HUES48 (cell line): ENCODE measurements at regions not wholly inside any gene's neighbourhood (a gene's known extent, or its start where the extent isn't known, plus 50 kb on each side); places are given as distances from the start of the nearest gene placed in this dataset.
"Not testable (repeated sequence)": the region's sequence is repeated elsewhere in the genome, so short reads cannot be mapped to it uniquely, and the experiment has no call there.

Source experiments
- H3K27ac ChIP-seq: one replicate; pipeline ENCODE4 v1.7.0; 2013; ENCODE audit warnings: low read depth, low read length, inconsistent platforms
- H3K27me3 ChIP-seq: 2 replicates; pipeline ENCODE4 v1.6.1; 2013; ENCODE audit warnings: mild to moderate bottlenecking, low read length; ENCODE audit not compliant: control insufficient read depth, insufficient read depth
- H3K36me3 ChIP-seq: 2 replicates; pipeline ENCODE4 v1.6.1; 2013; ENCODE audit warnings: low read length; ENCODE audit not compliant: control insufficient read depth, insufficient read depth
- H3K4me1 ChIP-seq: 2 replicates; pipeline ENCODE4 v1.6.1; 2013; ENCODE audit warnings: mild to moderate bottlenecking, low read length; ENCODE audit not compliant: control insufficient read depth, insufficient read depth
- H3K4me3 ChIP-seq: 2 replicates; pipeline ENCODE4 v1.5.1; 2013; ENCODE audit warnings: mild to moderate bottlenecking, low read depth, low read length
- H3K9ac ChIP-seq: 2 replicates; pipeline ENCODE4 v1.6.1; 2013; ENCODE audit warnings: mild to moderate bottlenecking, low read depth, low read length, moderate library complexity
- H3K9me3 ChIP-seq: 2 replicates; pipeline ENCODE4 v1.6.1; 2013; ENCODE audit warnings: low read length; ENCODE audit not compliant: control insufficient read depth, insufficient read depth

DNA sequence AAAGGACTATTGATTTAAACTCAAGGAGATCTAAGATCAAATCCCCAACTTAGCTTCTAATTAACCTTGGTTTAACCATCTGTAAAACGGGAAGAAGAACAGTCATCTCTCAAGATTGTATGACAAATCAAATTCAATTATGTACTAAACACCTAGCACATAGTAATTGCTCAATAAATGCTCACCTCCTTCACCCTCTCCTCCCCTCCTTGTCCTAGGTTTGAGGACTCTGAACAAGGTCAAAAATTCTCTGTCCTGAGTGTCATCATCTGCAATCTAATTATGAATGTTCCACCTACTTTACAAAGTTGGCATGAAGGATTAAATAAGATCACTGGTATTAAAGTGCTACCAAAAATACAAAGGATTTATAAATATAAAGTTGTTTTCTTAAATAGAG is 320.1 kb upstream of the PPARGC1A start:
- H3K4me1 ChIP-seq: peaks cover 11% of the 10 kb centered on the region
- H3K36me3 ChIP-seq: no peaks in the 10 kb centered on the region
- no peaks in the 10 kb centered on the region for H3K27me3 ChIP-seq
- no peak overlapping the region for H3K27ac ChIP-seq
- H3K9me3 ChIP-seq: no peaks in the 10 kb centered on the region
- no peak overlapping the region for H3K4me3 ChIP-seq
- H3K9ac ChIP-seq: no peak overlapping the region

DNA sequence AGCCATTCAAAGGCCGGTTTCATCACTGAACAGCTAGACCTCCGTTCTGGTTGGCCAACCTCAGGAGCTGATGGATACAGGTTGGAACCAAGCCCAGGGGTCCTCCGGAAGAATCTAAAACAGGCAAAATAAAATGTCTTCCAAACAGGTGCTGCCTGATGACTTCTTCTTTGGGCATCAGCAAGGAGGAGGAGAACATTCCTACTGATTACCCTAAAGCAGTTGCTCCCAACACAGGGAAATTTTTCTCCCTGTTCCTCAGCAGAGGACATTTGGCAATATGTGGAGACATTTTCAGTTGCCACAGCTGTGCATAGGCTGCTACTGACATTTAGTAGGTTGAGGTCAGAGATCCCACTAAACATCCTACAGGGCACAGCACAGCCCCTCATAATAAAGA is 319.3 kb upstream of the PPARGC1A start:
- Histone ChIP-seq H3K27me3 (no peaks in the 10 kb centered on the region), H3K4me1 (peaks cover 11% of the 10 kb centered on the region), H3K4me3 (no peak overlapping the region), H3K9me3 (no peaks in the 10 kb centered on the region), H3K27ac (no peak overlapping the region), H3K9ac (no peak overlapping the region), H3K36me3 (no peaks in the 10 kb centered on the region)

DNA sequence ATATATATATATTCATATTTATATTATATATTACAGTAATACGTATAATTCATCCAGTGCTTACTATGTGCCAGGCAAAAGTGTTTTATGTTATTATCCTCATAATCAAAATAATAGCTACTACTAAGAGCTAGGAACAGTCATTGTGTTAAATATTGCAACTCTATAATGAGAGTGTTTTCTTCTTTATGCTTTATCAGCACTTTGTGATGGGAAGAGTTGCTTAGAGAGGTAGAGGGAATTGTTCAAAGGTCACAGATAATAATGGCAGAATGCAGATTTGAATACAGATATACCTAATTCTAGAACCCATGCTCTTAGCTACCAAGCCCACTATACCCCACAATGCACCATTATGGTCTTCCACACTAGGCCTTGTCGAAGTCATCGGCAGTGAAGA is 318.8 kb upstream of the PPARGC1A start:
- H3K4me3 ChIP-seq: no peak overlapping the region
- no peak overlapping the region for H3K9ac ChIP-seq

DNA sequence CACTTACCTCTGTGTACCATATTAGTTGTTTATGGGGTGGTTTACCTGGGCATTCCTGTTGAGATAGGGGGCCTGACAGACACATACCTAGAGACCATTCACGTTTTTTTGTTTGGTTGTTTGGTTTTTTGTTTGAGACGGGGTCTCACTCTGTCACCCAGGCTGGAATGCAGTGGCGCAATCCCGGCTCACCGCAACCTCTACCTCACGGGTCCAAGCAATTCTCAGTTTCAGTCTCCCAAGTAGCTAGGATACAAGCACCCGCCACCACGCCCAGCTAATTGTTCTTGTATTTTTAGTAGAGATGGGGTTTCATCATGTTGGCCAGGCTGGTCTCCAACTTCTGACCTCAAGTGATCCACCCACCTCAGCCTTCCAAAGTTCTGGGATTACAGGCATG is 314.9 kb upstream of the PPARGC1A start:
- H3K4me1 ChIP-seq, H3K27me3 ChIP-seq, H3K9me3 ChIP-seq, H3K9ac ChIP-seq, H3K27ac ChIP-seq, H3K36me3 ChIP-seq, H3K4me3 ChIP-seq: not testable (repeated sequence)

More for the DNA sequence above, 318.8 kb upstream of the PPARGC1A start:
- no peaks in the 10 kb centered on the region for H3K36me3 ChIP-seq
- H3K27me3 ChIP-seq: no peaks in the 10 kb centered on the region
- no peak overlapping the region for H3K27ac ChIP-seq
- peaks cover 11% of the 10 kb centered on the region for H3K4me1 ChIP-seq
- H3K9me3 ChIP-seq: no peaks in the 10 kb centered on the region

DNA sequence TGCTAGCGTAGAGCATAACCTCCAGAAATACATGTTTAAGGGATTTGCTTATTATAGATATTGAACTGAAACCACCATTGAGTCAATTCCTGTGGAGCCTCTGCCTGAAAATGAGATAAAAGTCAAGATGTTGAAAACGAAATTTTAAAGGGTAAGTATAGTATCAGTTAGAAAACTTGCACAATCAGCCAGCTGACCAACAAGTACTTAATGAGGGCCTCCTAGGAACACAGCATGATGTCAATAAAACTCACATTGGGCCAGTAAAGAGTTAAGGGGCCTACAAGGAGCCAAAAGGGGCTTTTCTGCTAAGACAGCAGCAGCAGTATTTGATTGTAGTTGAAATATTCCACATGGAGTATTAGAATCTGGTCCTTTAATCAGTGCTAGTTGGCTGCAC is 314.1 kb upstream of the PPARGC1A start:
- Histone ChIP-seq H3K4me3 (no peak overlapping the region), H3K27me3 (no peaks in the 10 kb centered on the region), H3K36me3 (no peaks in the 10 kb centered on the region), H3K27ac (no peak overlapping the region), H3K9ac (no peak overlapping the region), H3K9me3 (no peaks in the 10 kb centered on the region), H3K4me1 (peaks cover 11% of the 10 kb centered on the region; the same call in 1 of the 2 replicates)

DNA sequence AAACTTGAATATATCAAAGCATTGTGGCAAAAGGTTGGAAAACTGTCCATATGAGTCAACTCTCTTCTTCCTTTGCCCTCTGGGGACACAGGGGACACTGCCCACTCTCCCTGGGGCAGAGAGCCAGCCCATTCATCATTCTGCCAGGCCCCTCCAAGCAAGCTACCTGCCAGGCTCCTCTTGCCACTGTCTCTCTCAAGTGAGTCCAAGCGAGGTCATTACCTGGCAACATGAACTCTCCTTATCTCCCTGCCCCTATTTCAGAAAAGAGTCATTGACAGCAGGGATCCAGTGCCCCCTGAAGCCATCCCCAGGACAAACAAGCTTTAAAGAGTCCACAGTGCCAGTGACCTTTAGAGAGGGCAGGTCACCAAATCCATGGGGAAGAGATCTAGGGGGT is 312.7 kb upstream of the PPARGC1A start:
- no peaks in the 10 kb centered on the region for H3K9me3 ChIP-seq
- H3K4me1 ChIP-seq: peaks cover 14% of the 10 kb centered on the region; the same call in 1 of the 2 replicates
- H3K27ac ChIP-seq: no peak overlapping the region
- H3K9ac ChIP-seq: no peak overlapping the region
- no peaks in the 10 kb centered on the region for H3K36me3 ChIP-seq
- H3K27me3 ChIP-seq: no peaks in the 10 kb centered on the region
- H3K4me3 ChIP-seq: no peak overlapping the region

DNA sequence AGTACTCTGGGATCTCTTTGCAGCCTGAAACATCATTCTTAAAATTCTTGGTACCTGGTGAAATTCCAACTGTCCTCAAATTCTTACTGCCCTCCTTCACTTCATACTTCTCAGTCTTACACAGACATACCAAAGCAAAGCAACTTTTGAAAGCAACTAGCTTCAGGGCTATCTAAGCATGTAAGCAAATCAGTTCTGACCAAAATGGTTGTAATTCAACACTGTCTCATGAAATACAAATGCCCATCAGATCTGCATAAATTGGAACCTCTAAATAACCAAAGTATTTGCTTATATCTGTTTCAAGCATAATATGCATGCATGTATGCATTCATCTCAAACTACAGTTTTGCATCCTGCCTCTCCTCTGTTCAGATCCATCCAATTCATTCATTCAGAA is 308.1 kb upstream of the PPARGC1A start:
- no peaks in the 10 kb centered on the region for H3K9me3 ChIP-seq
- H3K4me3 ChIP-seq: no peak overlapping the region
- H3K27ac ChIP-seq: no peak overlapping the region
- no peak overlapping the region for H3K9ac ChIP-seq
- no peaks in the 10 kb centered on the region for H3K27me3 ChIP-seq
- no peaks in the 10 kb centered on the region for H3K36me3 ChIP-seq
- H3K4me1 ChIP-seq: peaks cover 12% of the 10 kb centered on the region; the same call in 1 of the 2 replicates

DNA sequence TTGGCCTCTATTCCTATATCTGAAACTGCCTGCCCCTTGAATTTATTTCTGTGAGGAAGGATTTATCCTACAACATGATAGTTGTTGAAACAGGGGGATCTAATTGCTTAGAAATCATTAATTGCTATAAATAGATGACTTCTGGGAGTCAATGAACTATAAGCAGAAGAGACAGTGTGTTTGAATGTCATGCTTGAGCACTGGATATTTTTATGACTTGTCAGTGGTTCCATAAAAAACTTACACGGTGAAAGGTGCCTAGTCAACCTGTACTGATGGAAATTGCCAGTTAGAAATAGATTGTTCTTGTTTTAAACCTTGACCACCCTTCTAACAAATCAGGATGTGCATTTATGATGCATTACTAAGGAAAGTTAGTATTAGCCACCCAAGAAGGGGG is 306.9 kb upstream of the PPARGC1A start:
- H3K4me1 ChIP-seq: peaks cover 12% of the 10 kb centered on the region; the same call in 1 of the 2 replicates
- H3K27ac ChIP-seq: no peak overlapping the region
- H3K9me3 ChIP-seq: no peaks in the 10 kb centered on the region
- H3K36me3 ChIP-seq: no peaks in the 10 kb centered on the region
- H3K4me3 ChIP-seq: no peak overlapping the region
- H3K27me3 ChIP-seq: no peaks in the 10 kb centered on the region
- no peak overlapping the region for H3K9ac ChIP-seq

DNA sequence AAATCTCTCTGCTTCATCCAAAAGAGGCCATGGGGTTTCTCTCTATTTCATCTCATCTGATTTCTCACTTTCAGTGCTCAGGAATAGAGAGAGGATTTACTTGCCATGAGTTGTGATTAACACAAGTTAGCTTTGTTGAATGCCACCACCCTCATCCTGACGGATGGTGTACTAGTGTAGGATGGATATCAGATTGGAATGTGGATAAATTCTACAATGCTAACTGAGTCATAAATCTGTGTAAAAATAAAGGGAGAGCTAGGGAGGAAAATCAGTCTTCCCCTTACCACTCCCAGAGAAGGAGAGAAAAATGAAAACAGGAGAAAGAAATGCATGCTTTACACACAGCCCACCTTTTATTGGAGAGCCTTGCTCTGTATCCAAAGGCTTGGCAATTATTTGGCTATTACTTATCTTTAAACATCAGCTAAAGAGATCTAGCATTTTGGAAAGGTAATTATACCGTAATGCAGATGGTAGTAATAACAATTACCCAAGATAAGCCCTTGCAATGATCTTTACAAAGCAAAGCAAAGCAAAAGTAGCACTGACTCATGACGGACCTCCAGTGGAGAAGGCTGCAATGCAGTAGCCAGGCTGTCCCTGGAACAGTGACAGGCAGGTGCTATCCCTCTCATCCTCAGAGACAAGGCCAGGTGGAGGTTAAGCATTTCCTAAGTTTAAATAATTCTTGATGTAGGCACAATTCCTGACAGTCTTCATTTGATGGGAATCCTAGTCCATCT is 306.3 kb upstream of the PPARGC1A start:
- Histone ChIP-seq H3K27ac (no peak overlapping the region), H3K9ac (no peak overlapping the region), H3K36me3 (no peaks in the 10 kb centered on the region), H3K4me3 (no peak overlapping the region), H3K9me3 (no peaks in the 10 kb centered on the region), H3K4me1 (peaks cover 12% of the 10 kb centered on the region; the same call in 1 of the 2 replicates), H3K27me3 (no peaks in the 10 kb centered on the region)

DNA sequence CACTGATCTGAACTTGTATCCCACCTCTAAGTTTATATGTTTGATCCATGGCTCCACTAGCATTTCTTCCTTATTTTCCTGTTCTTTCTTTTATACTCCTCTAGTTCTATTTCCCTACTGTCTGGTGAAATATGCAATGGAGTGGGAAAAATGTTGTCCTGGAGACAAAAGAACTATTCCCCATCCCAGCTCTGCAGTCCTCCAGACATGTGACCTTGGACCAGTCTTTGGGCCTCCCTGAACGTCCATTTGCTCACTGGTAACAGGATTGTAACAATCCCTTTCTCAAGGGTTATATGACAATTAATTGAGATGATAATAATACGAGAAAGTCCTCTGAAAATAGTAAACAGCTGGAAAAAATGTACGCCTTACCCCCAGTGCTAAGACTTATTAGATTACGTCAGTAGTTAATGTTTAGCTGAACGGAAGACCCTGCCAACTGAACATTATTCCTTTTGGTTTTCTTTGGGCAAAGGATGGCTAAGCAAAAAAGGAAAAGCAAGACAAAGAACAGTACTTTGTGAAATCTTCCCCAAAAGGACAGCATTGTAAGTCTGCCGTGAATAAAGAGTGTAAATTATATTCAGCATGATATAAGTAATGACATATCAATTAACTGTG is 302.3 kb upstream of the PPARGC1A start:
- Histone ChIP-seq H3K9me3 (no peaks in the 10 kb centered on the region), H3K27ac (no peak overlapping the region), H3K27me3 (no peaks in the 10 kb centered on the region), H3K36me3 (no peaks in the 10 kb centered on the region), H3K4me3 (no peak overlapping the region), H3K9ac (no peak overlapping the region), H3K4me1 (peaks cover 4% of the 10 kb centered on the region; the same call in 1 of the 2 replicates)
